Midbrain (tissue), 1 donor: ENCODE measurements at regions not wholly inside any gene's neighbourhood (a gene's known extent, or its start where the extent isn't known, plus 50 kb on each side); places are given as distances from the start of the nearest gene placed in this dataset.

Experiments
- DNase-seq: peaks from one replicate; lab custom pipeline; 2025; lab: John Stamatoyannopoulos, UW

- no peak for DNase-seq
Observed at GRCh38 chr21:17440969-17441368, 71.9 kb upstream of the CXADR start.

- DNase-seq, result peak; percentile 30
Observed at GRCh38 chr21:17441370-17441769, 71.5 kb upstream of the CXADR start.

GRCh38 chr21:17442165-17442564 is 70.7 kb upstream of the CXADR start:
- DNase-seq, result no peak

GRCh38 chr21:17444828-17445227 is 68.0 kb upstream of the CXADR start:
- DNase-seq, result no peak

GRCh38 chr21:17446737-17447136 is 66.1 kb upstream of the CXADR start:
- no peak for DNase-seq

- no peak for DNase-seq
Observed at GRCh38 chr21:17449701-17450100, 63.1 kb upstream of the CXADR start.

GRCh38 chr21:17451364-17451891 is 61.4 kb upstream of the CXADR start:
- no peak for DNase-seq

- DNase-seq, result peak; percentile 71
Observed at GRCh38 chr21:17454315-17455027, 58.4 kb upstream of the CXADR start.

- no peak for DNase-seq
Observed at GRCh38 chr21:17455028-17455353, 57.9 kb upstream of the CXADR start.

- no peak for DNase-seq
Observed at GRCh38 chr21:17455451-17455850, 57.4 kb upstream of the CXADR start.

GRCh38 chr21:17458279-17458678 is 54.6 kb upstream of the CXADR start:
- DNase-seq, result no peak

GRCh38 chr21:17460094-17460493 is 52.7 kb upstream of the CXADR start:
- DNase-seq, result no peak

GRCh38 chr21:17461014-17461413 is 51.8 kb upstream of the CXADR start:
- peak; percentile 31 for DNase-seq

GRCh38 chr21:17461582-17461981 is 51.3 kb upstream of the CXADR start:
- DNase-seq, result no peak

- no peak for DNase-seq
Observed at GRCh38 chr21:17462276-17462981, 50.4 kb upstream of the CXADR start.
